ENCODE measurements at regions not wholly inside any gene's neighbourhood (a gene's known extent, or its start where the extent isn't known, plus 50 kb on each side); places are given as distances from the start of the nearest gene placed in this dataset.
A peak's percentile ranks its signal among the peaks of the same experiment; 100 is the strongest.
"Not testable (repeated sequence)": the region's sequence is repeated elsewhere in the genome, so short reads cannot be mapped to it uniquely, and the experiment has no call there.

- DNase-seq: peak; percentile 25
Observed at GRCh38 chr2:87593784-87594610, 153.9 kb upstream of the PLGLB2 start.

DNA sequence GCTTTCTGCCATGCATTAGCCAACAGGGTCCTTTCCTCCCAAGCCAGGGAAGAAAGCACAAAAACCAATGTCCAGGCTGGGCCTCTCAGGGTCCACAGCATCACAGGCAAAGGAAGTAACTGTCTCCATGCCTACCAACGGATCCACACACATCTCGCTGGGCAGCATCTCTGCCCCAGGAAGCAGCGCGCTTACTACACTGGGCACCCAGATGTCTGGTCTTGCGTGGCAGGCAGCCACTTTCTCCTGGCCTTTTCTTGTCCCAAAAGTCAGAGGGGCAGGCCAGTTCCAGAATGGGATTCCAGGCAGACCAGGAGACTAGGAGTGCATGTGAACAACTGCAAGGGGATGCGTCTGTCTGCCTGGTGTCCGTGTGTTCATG, 153.3 kb upstream of the PLGLB2 start:
- not testable (repeated sequence) for DNase-seq

GRCh38 chr2:87595017-87595416, 152.9 kb upstream of the PLGLB2 start:
- DNase-seq: not testable (repeated sequence)

- DNase-seq: not testable (repeated sequence)
Observed at GRCh38 chr2:87600961-87601360, 146.9 kb upstream of the PLGLB2 start.

GRCh38 chr2:87602118-87602517, 145.8 kb upstream of the PLGLB2 start:
- DNase-seq: not testable (repeated sequence)

DNA sequence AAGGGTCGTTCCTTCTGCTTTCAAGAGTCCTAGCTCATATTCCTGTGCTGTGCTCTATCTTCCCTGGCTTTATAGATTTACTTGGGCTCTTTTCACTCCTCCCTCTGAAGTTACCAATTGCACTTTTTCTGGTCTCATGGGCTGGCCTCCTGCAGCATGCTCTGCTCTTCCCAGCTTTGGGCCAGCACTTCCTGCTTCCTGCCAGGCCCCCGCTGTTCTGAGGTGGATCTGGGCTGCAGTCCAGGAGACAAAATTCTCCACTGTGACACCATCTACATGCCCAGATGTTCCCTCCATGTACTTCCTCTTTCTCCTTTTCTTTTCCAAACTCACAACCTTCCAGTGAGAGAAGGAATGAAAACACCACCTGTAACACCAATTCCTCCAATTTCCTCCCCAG, 145.2 kb upstream of the PLGLB2 start:
- DNase-seq: not testable (repeated sequence)

- not testable (repeated sequence) for DNase-seq
Observed at GRCh38 chr2:87603418-87604278, 144.2 kb upstream of the PLGLB2 start.

DNA sequence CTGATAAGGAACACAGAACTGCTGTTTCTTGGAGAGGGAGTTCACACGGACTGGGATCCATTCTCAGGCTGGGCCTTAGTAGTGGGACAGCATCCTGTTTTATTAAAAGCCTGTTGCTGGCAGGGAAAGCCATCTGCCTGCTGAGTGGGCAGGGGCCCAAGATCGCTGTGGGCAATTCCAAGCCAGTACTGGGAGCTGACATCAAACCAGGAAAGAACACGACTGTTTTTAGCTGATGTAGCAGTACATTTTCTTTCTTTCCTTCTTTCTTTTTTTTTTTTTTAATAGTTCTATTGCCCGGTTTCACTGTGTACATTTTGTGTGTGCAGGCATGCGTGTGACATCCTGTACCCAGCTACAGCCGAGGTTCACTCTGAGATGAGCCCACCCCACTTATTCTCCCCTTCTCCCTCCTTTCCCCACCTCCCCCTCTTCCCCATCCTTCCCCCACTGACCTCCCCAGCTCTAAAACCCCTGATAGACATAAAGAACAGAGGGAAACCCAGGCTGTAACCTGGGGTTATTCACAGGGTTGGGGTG, 143.5 kb upstream of the PLGLB2 start:
- DNase-seq: not testable (repeated sequence)

DNA sequence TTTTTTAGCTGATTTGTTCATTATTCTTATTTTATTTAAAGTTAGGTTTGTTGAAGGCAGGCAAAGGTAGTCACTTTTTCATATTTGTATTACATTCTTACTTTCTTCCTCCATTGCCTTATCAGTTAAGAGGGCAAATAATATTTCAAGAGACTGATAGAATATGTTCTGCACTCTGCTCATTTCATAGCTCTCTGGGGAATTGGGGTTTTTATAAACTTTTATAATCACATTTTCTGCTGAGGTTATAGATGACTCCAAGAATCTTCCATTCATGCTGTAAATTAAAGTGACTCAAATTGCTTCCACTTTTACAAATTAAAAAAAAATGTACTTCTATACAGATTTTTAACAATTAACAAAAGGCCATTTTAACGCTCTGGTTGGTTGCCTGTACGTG, 142.9 kb upstream of the PLGLB2 start:
- not testable (repeated sequence) for DNase-seq

- DNase-seq: not testable (repeated sequence)
Observed at GRCh38 chr2:87608377-87609166, 139.3 kb upstream of the PLGLB2 start.

GRCh38 chr2:87610974-87611373, 136.9 kb upstream of the PLGLB2 start:
- not testable (repeated sequence) for DNase-seq

- DNase-seq: not testable (repeated sequence)
Observed at GRCh38 chr2:87611416-87611815, 136.5 kb upstream of the PLGLB2 start.

DNA sequence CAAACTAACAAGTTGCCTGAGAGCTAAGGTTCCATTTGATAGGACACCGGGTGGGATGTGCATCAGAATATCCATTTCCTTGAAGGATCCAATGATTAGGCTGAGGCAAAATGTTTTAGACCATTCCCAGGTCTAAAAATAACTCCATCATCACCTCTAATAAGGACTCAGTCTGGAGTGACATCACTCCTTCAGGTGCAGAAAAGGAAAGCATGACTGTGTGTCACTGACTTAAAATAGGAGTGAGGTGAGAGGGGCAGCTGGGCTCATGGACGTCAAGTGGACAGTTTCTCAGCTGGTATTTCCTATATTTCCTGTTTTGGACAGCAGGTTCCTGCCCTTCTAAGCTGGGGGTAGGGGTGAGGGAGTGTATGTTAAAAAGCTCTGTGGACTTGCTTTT, 135.9 kb upstream of the PLGLB2 start:
- DNase-seq: not testable (repeated sequence)

GRCh38 chr2:87614829-87615434, 133.0 kb upstream of the PLGLB2 start:
- DNase-seq: not testable (repeated sequence)

GRCh38 chr2:87619121-87619520, 128.8 kb upstream of the PLGLB2 start:
- not testable (repeated sequence) for DNase-seq

GRCh38 chr2:87621139-87621538, 126.7 kb upstream of the PLGLB2 start:
- not testable (repeated sequence) for DNase-seq

- DNase-seq: not testable (repeated sequence)
Observed at GRCh38 chr2:87622720-87623119, 125.2 kb upstream of the PLGLB2 start.

GRCh38 chr2:87629491-87630458, 118.1 kb upstream of the PLGLB2 start:
- DNase-seq: peak; percentile 16

- not testable (repeated sequence) for DNase-seq
Observed at GRCh38 chr2:87630892-87631291, 117.0 kb upstream of the PLGLB2 start.

DNA sequence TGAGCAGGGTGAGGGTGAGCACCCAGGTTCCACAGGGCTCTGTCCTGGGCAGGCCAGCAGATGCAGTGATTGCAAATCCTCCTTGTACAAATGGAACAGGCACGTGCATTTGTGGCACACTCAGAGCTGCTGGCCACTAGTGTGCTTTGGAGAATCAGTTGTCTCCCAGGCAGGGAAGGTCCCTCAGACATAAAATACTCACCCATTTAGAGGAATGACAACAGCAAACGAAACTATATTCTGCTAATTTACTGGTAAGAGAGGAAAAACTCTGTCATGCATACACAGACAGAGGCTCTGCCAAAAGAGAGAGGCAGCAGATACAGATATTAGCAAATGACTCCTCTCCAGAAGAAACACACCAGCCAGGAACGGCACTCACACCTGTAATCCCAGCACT, 116.5 kb upstream of the PLGLB2 start:
- not testable (repeated sequence) for DNase-seq
